ENCODE measurements at regions not wholly inside any gene's neighbourhood (a gene's known extent, or its start where the extent isn't known, plus 50 kb on each side); places are given as distances from the start of the nearest gene placed in this dataset.
"Not testable (repeated sequence)": the region's sequence is repeated elsewhere in the genome, so short reads cannot be mapped to it uniquely, and the experiment has no call there.

GRCh38 chr4:91891217-91891616 lies 412.5 kb upstream of the GRID2 start:
- POLR2A ChIA-PET, CTCF ChIA-PET: not testable (repeated sequence)

GRCh38 chr4:91894006-91894405 lies 409.8 kb upstream of the GRID2 start:
- no peak for DNase-seq
- Mint-ChIP-seq H3K27me3 (no peaks in the 10 kb centered on the region), H3K4me3 (no peak overlapping the region), H3K36me3 (ENCODE audit: low read depth) (no peaks in the 10 kb centered on the region), H3K27ac (no peak overlapping the region), H3K4me1 (no peaks in the 10 kb centered on the region), H3K9me3 (peaks cover 13% of the 10 kb centered on the region)
- ChIA-PET POLR2A (no interaction called here), CTCF (no interaction called here)

More at GRCh38 chr4:91891217-91891616, 412.5 kb upstream of the GRID2 start:
- not testable (repeated sequence) for H3K4me3 Mint-ChIP-seq; H3K27me3 Mint-ChIP-seq; H3K36me3 Mint-ChIP-seq (ENCODE audit: low read depth); H3K27ac Mint-ChIP-seq; DNase-seq; H3K4me1 Mint-ChIP-seq
- peaks cover 13% of the 10 kb centered on the region for H3K9me3 Mint-ChIP-seq

- no peaks in the 10 kb centered on the region for H3K36me3 Mint-ChIP-seq (ENCODE audit: low read depth)
- no peaks in the 10 kb centered on the region for H3K4me1 Mint-ChIP-seq
- H3K9me3 Mint-ChIP-seq: peaks cover 4% of the 10 kb centered on the region
- ChIA-PET CTCF (no interaction called here), POLR2A (interaction anchor here (0.7 kb wide), 1 partner anchor 10 kb away, joined by 6 read pairs; no protein-coding TSS in a partner anchor)
- H3K27ac Mint-ChIP-seq: no peak overlapping the region
- no peak overlapping the region for H3K4me3 Mint-ChIP-seq
- DNase-seq: no peak
- H3K27me3 Mint-ChIP-seq: no peaks in the 10 kb centered on the region
These were observed 399.2 kb upstream of the GRID2 start for GRCh38 chr4:91904556-91904955.

- H3K9me3 Mint-ChIP-seq: peaks cover 4% of the 10 kb centered on the region
- no peaks in the 10 kb centered on the region for H3K36me3 Mint-ChIP-seq (ENCODE audit: low read depth)
- ChIA-PET CTCF (no interaction called here), POLR2A (no interaction called here)
- DNase-seq: no peak
- no peaks in the 10 kb centered on the region for H3K4me1 Mint-ChIP-seq
- H3K27ac Mint-ChIP-seq: no peak overlapping the region
- H3K4me3 Mint-ChIP-seq: no peak overlapping the region
- no peaks in the 10 kb centered on the region for H3K27me3 Mint-ChIP-seq
These were observed 393.8 kb upstream of the GRID2 start for GRCh38 chr4:91909963-91910362.

- POLR2A ChIA-PET: no interaction called here
- DNase-seq: no peak
- H3K27me3 Mint-ChIP-seq: no peaks in the 10 kb centered on the region
- CTCF ChIA-PET: no interaction called here
- peaks cover 8% of the 10 kb centered on the region for H3K9me3 Mint-ChIP-seq
- H3K4me3 Mint-ChIP-seq: no peak overlapping the region
- H3K4me1 Mint-ChIP-seq: no peaks in the 10 kb centered on the region
- no peaks in the 10 kb centered on the region for H3K36me3 Mint-ChIP-seq (ENCODE audit: low read depth)
- no peak overlapping the region for H3K27ac Mint-ChIP-seq
These were observed 389.5 kb upstream of the GRID2 start for GRCh38 chr4:91914176-91914804.

GRCh38 chr4:91916219-91916618 lies 387.5 kb upstream of the GRID2 start:
- no peak overlapping the region for H3K4me3 Mint-ChIP-seq
- H3K27me3 Mint-ChIP-seq: no peaks in the 10 kb centered on the region
- no peak overlapping the region for H3K27ac Mint-ChIP-seq
- no peaks in the 10 kb centered on the region for H3K4me1 Mint-ChIP-seq
- no peak for DNase-seq
- CTCF ChIA-PET: no interaction called here
- POLR2A ChIA-PET: no interaction called here
- H3K36me3 Mint-ChIP-seq (ENCODE audit: low read depth): no peaks in the 10 kb centered on the region
- H3K9me3 Mint-ChIP-seq: peaks cover 9% of the 10 kb centered on the region

GRCh38 chr4:91924625-91925024 lies 379.1 kb upstream of the GRID2 start:
- Mint-ChIP-seq H3K36me3 (ENCODE audit: low read depth) (no peaks in the 10 kb centered on the region), H3K27me3 (no peaks in the 10 kb centered on the region), H3K4me1 (no peaks in the 10 kb centered on the region), H3K9me3 (peaks cover 3% of the 10 kb centered on the region), H3K27ac (no peak overlapping the region), H3K4me3 (no peak overlapping the region)
- POLR2A ChIA-PET: no interaction called here
- DNase-seq: no peak
- CTCF ChIA-PET: no interaction called here

- Mint-ChIP-seq H3K36me3 (ENCODE audit: low read depth) (no peaks in the 10 kb centered on the region), H3K9me3 (peaks cover 2% of the 10 kb centered on the region), H3K27ac (no peak overlapping the region), H3K4me1 (no peaks in the 10 kb centered on the region), H3K27me3 (no peaks in the 10 kb centered on the region), H3K4me3 (no peak overlapping the region)
- POLR2A ChIA-PET: no interaction called here
- DNase-seq: no peak
- CTCF ChIA-PET: interaction anchor here (1.2 kb wide), 1 partner anchor 17 kb away, joined by 3 read pairs; no protein-coding TSS in a partner anchor
These were observed 368.5 kb upstream of the GRID2 start for GRCh38 chr4:91935217-91935616.

GRCh38 chr4:91936311-91936710 lies 367.5 kb upstream of the GRID2 start:
- no peak for DNase-seq
- no peaks in the 10 kb centered on the region for H3K27me3 Mint-ChIP-seq
- H3K4me3 Mint-ChIP-seq: no peak overlapping the region
- peaks cover 2% of the 10 kb centered on the region for H3K9me3 Mint-ChIP-seq
- POLR2A ChIA-PET: no interaction called here
- no peak overlapping the region for H3K27ac Mint-ChIP-seq
- CTCF ChIA-PET: no interaction called here
- no peaks in the 10 kb centered on the region for H3K4me1 Mint-ChIP-seq
- no peaks in the 10 kb centered on the region for H3K36me3 Mint-ChIP-seq (ENCODE audit: low read depth)

GRCh38 chr4:91957963-91958362 lies 345.8 kb upstream of the GRID2 start:
- Mint-ChIP-seq H3K27me3 (no peaks in the 10 kb centered on the region), H3K4me3 (no peak overlapping the region), H3K36me3 (ENCODE audit: low read depth) (no peaks in the 10 kb centered on the region), H3K9me3 (no peaks in the 10 kb centered on the region), H3K4me1 (no peaks in the 10 kb centered on the region), H3K27ac (no peak overlapping the region)
- CTCF ChIA-PET: no interaction called here
- POLR2A ChIA-PET: no interaction called here
- no peak for DNase-seq

GRCh38 chr4:91958596-91958995 lies 345.2 kb upstream of the GRID2 start:
- DNase-seq: no peak
- Mint-ChIP-seq H3K27ac (no peak overlapping the region), H3K9me3 (no peaks in the 10 kb centered on the region), H3K27me3 (no peaks in the 10 kb centered on the region), H3K4me1 (no peaks in the 10 kb centered on the region), H3K36me3 (ENCODE audit: low read depth) (no peaks in the 10 kb centered on the region), H3K4me3 (no peak overlapping the region)
- POLR2A ChIA-PET: no interaction called here
- CTCF ChIA-PET: no interaction called here

GRCh38 chr4:91961504-91961903 lies 342.3 kb upstream of the GRID2 start:
- Mint-ChIP-seq H3K27me3 (no peaks in the 10 kb centered on the region), H3K27ac (no peak overlapping the region), H3K9me3 (no peaks in the 10 kb centered on the region), H3K36me3 (ENCODE audit: low read depth) (no peaks in the 10 kb centered on the region), H3K4me3 (no peak overlapping the region), H3K4me1 (no peaks in the 10 kb centered on the region)
- DNase-seq: no peak
- ChIA-PET POLR2A (no interaction called here), CTCF (no interaction called here)

- Mint-ChIP-seq H3K4me3 (no peak overlapping the region), H3K27ac (no peak overlapping the region), H3K9me3 (no peaks in the 10 kb centered on the region), H3K4me1 (no peaks in the 10 kb centered on the region), H3K36me3 (ENCODE audit: low read depth) (no peaks in the 10 kb centered on the region), H3K27me3 (no peaks in the 10 kb centered on the region)
- no peak for DNase-seq
- CTCF ChIA-PET: no interaction called here
- POLR2A ChIA-PET: no interaction called here
These were observed 340.3 kb upstream of the GRID2 start for GRCh38 chr4:91963486-91963885.

- Mint-ChIP-seq H3K4me1 (no peaks in the 10 kb centered on the region), H3K36me3 (ENCODE audit: low read depth) (no peaks in the 10 kb centered on the region), H3K27ac (no peak overlapping the region), H3K27me3 (no peaks in the 10 kb centered on the region), H3K9me3 (no peaks in the 10 kb centered on the region), H3K4me3 (no peak overlapping the region)
- ChIA-PET POLR2A (no interaction called here), CTCF (no interaction called here)
- DNase-seq: no peak
These were observed 338.6 kb upstream of the GRID2 start for GRCh38 chr4:91965166-91965565.

Measured in activated CD4-positive, alpha-beta T cell treated with anti-CD3 and anti-CD28 coated beads, Interleukin-2, amount 10 ng/mL, durations not matched to agents 7 days and 5 days (primary cell).